ENCODE measurements at regions not wholly inside any gene's neighbourhood (a gene's known extent, or its start where the extent isn't known, plus 50 kb on each side); places are given as distances from the start of the nearest gene placed in this dataset.
A peak's percentile ranks its signal among the peaks of the same experiment; 100 is the strongest.
"Not testable (repeated sequence)": the region's sequence is repeated elsewhere in the genome, so short reads cannot be mapped to it uniquely, and the experiment has no call there.

DNA sequence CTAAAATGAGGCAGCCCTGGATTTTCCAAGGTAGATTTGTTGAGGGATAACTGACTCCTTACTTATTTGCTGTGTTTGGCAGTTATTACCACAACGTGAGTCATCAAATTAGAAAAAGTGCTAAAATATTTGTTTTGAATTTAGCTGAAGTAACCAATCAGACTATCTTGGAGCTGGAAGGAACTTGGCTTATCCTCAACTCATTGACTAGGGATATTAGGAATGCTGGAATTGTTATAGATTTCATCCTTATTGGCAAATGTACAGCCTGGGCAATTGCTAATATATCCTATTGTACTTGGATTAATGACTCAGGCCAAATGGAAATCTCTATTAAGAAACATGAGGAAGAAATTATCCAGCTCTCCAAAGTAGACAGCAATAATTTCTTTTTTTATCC, 1189.0 kb upstream of the LRRN3 start:
- Histone ChIP-seq H3K9me3 (no peaks in the 10 kb centered on the region), H3K36me3 (ENCODE audit: insufficient read depth in 1 of 2, low read depth in 1 of 2) (no peaks in the 10 kb centered on the region), H3K27me3 (ENCODE audit: insufficient read depth in 3 of 3, low read length in 2 of 3) (no peaks in the 10 kb centered on the region), H3K4me1 (no peaks in the 10 kb centered on the region), H3K4me3 (no peak overlapping the region), H3K27ac (no peak overlapping the region)
- intact Hi-C loops (cut with DNase I) = no loop called here
- ATAC-seq = no peak
- 28 to 36% (median 29%) methylated on average over 1 of the region's 1 CpG for WGBS, 3 donors
- TF ChIP-seq CTCF (IDR thresholded peaks at IDR 0.05) = no peak
- no peak for DNase-seq

DNA sequence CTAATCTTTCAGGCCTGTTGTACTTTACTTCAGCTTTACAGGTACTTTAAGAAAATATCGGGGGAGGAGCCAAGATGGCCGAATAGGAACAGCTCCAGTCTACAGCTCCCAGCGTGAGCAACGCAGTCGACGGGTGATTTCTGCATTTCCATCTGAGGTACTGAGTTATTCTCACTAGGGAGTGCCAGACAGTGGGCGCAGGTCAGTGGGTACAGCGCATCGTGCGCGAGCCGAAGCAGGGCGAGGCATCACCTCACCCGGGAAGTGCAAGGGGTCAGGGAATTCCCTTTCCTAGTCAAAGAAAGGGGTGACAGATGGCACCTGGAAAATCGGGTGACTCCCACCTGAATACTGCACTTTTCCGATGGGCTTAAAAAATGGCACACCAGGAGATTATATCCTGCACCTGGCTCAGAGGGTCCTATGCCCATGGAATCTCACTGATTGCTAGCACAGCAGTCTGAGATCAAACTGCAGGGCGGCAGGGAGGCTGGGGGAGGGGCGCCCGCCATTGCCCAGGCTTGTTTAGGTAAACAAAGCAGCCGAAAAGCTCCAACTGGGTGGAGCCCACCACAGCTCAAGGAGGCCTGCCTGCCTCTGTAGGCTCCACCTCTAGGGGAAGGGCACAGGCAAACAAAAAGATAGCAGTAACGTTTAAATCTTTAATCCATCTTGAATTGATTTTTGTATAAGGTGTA, 1185.4 kb upstream of the LRRN3 start:
- H3K27ac ChIP-seq; H3K4me1 ChIP-seq; ATAC-seq; intact Hi-C loops (cut with DNase I); H3K9me3 ChIP-seq; H3K36me3 ChIP-seq (ENCODE audit: insufficient read depth in 1 of 2, low read depth in 1 of 2); H3K27me3 ChIP-seq (ENCODE audit: insufficient read depth in 3 of 3, low read length in 2 of 3); H3K4me3 ChIP-seq: not testable (repeated sequence)
- DNase-seq = peak in 1 of 2 donors; percentile 22
- WGBS, 3 donors = 91 to 93% (median 91%) methylated on average over 21 of the region's 21 CpGs

DNA sequence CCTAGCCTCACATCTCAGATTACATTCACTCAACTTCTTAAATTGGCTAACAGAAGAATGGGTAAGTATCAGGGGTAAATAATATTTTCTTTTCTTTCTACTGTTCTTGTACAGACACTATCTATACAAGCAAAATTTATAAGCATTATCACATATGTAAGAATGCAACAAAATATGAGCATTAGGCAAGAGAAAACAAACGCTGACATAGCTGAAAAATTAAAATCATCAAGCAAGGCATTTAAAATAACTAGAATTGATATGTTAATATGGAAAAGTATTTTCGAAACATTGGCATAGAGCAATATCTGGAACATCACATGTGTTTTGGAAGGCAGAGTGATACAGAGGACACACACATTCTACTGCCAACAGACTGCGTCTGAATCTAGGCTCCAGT, 1175.3 kb upstream of the LRRN3 start:
- Histone ChIP-seq H3K27me3 (ENCODE audit: insufficient read depth in 3 of 3, low read length in 2 of 3) (no peaks in the 10 kb centered on the region), H3K4me1 (no peaks in the 10 kb centered on the region), H3K9me3 (no peaks in the 10 kb centered on the region), H3K27ac (no peak overlapping the region), H3K4me3 (no peak overlapping the region), H3K36me3 (ENCODE audit: insufficient read depth in 1 of 2, low read depth in 1 of 2) (no peaks in the 10 kb centered on the region)
- no peak for TF ChIP-seq CTCF (IDR thresholded peaks at IDR 0.05)
- ATAC-seq (no peak), DNase-seq (no peak)
- WGBS, 3 donors = 67 to 72% (median 67%) methylated on average over 3 of the region's 3 CpGs
- intact Hi-C loops (cut with DNase I) = no loop called here

DNA sequence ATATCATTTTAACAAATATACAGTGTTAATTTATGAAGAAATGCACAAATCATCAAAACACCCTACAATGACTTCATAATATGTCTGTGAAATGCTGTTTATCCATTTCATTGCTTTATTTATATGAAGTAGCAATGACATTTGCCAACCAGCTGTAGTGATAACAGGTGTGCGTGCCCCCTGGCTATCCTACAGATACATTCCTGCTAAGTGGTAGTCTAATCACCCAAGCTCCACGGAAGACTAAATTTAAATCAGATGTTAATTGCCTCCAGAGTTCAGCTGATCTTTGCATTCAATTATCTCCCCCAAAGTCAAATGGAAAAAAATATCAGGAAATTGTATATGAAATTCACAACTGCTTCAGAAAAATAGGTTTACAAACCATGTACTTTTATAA, 1164.2 kb upstream of the LRRN3 start:
- H3K27ac ChIP-seq = no peak overlapping the region
- 21 to 36% (median 34%) methylated on average over 2 of the region's 2 CpGs for WGBS, 3 donors
- intact Hi-C loops (cut with DNase I) = no loop called here
- H3K4me3 ChIP-seq = no peak overlapping the region
- H3K4me1 ChIP-seq = no peaks in the 10 kb centered on the region
- H3K27me3 ChIP-seq (ENCODE audit: insufficient read depth in 3 of 3, low read length in 2 of 3) = no peaks in the 10 kb centered on the region
- DNase-seq (no peak), ATAC-seq (no peak)
- TF ChIP-seq CTCF (IDR thresholded peaks at IDR 0.05) = no peak
- H3K9me3 ChIP-seq = no peaks in the 10 kb centered on the region
- H3K36me3 ChIP-seq (ENCODE audit: insufficient read depth in 1 of 2, low read depth in 1 of 2) = no peaks in the 10 kb centered on the region

DNA sequence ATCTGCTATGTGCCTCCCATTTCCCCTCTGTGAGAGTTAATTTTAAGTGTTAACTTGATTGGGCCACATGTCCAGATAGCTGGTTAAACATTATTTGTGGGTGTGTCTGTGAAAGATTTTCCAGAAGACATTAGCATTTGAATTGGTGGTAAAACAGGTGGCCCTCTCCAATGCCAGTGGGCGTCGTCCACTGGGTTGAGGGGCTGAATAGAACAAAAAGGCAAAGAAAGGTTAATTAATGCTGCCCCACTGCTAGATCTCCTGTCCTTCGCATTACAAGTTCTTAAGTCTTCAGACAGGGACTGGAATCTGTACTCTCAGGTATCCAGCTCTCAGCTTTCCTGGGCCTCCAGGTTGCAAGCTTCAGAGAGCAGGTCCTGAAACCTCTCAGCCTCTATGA, 1160.9 kb upstream of the LRRN3 start:
- intact Hi-C loops (cut with DNase I) = no loop called here
- WGBS, 3 donors = 64 to 81% (median 68%) methylated on average over 3 of the region's 3 CpGs
- H3K4me3 ChIP-seq = no peak overlapping the region
- H3K27me3 ChIP-seq (ENCODE audit: insufficient read depth in 3 of 3, low read length in 2 of 3) = no peaks in the 10 kb centered on the region
- no peaks in the 10 kb centered on the region for H3K36me3 ChIP-seq (ENCODE audit: insufficient read depth in 1 of 2, low read depth in 1 of 2)
- ATAC-seq (no peak), DNase-seq (no peak)
- TF ChIP-seq CTCF (IDR thresholded peaks at IDR 0.05) = no peak
- H3K9me3 ChIP-seq = no peaks in the 10 kb centered on the region
- no peak overlapping the region for H3K27ac ChIP-seq
- H3K4me1 ChIP-seq = no peaks in the 10 kb centered on the region
